Endothelial cell of umbilical vein (primary cell): ENCODE measurements at regions not wholly inside any gene's neighbourhood (a gene's known extent, or its start where the extent isn't known, plus 50 kb on each side); places are given as distances from the start of the nearest gene placed in this dataset.

Experiments
- BruUV-seq: library from RNA; stranded (reverse); fragments of 400-500 nt; replicated peaks from 2 replicates; lab custom pipeline; 2021; lab: Mats Ljungman, UMichigan
- CTCF ChIA-PET: fragments of 300-600, 350-600 bp; sonication (Branson Sonifier 250); formaldehyde crosslinking; loops from one replicate; lab custom pipeline; 2021; ENCODE audit warnings: antibody characterized with exemption, inconsistent platforms; lab: Charles Lee
- POLR2A ChIA-PET: fragments of 300-600, 350-600 bp; sonication (Branson Sonifier 250); formaldehyde crosslinking; loops from one replicate; lab custom pipeline; 2021; ENCODE audit warnings: antibody characterized with exemption, inconsistent platforms; lab: Charles Lee
- DNase-seq: peaks from one replicate; pipeline ENCODE4 v3.0.0-alpha.2; 2011; ENCODE audit warnings: low read depth, low spot score
- FAIRE-seq: peaks from 2 replicates; lab custom pipeline; 2011; peaks lifted over from hg19 to GRCh38; lab: Jason Lieb, UNC
- H2AFZ ChIP-seq: 2 replicates; pipeline ENCODE4 v1.6.0; 2012; ENCODE audit warnings: low read depth, low read length, control low read depth, inconsistent platforms
- H3K27ac ChIP-seq: 2 replicates; pipeline ENCODE4 v1.5.1; 2011; ENCODE audit warnings: low read depth, mild to moderate bottlenecking, control low read depth, low read length, moderate library complexity; ENCODE audit not compliant: insufficient read depth
- H3K27me3 ChIP-seq, 2 experiments: 2 replicates each; pipeline versions ENCODE4 v1.6.0 to v1.6.1; 2011; ENCODE audit warnings: low read length in 2 of 2, mixed read lengths in 1 of 2; ENCODE audit not compliant: control insufficient read depth in 2 of 2, insufficient read depth in 2 of 2
- H3K36me3 ChIP-seq, 2 experiments: 2 replicates in 1 of 2; 3 replicates in 1 of 2; pipeline ENCODE4 v1.5.1; 2011; ENCODE audit warnings: low read length in 2 of 2, mild to moderate bottlenecking in 1 of 2, moderate library complexity in 1 of 2; ENCODE audit not compliant: control insufficient read depth in 2 of 2, insufficient read depth in 2 of 2; ENCODE audit errors: extremely low read depth in 1 of 2
- H3K4me1 ChIP-seq: 3 replicates; pipeline ENCODE4 v1.5.1; 2011; ENCODE audit warnings: mild to moderate bottlenecking, low read length; ENCODE audit not compliant: control insufficient read depth, insufficient read depth; ENCODE audit errors: extremely low read depth
- H3K4me2 ChIP-seq: 2 replicates; pipeline ENCODE4 v1.6.1; 2011; ENCODE audit warnings: low read length, control low read depth, mixed read lengths; ENCODE audit not compliant: insufficient read depth
- H3K4me3 ChIP-seq, 3 experiments: fragments of 200-600 bp in 1 of 3; sonication (generic), shearing (Covaris generic) in 1 of 3; replicated peaks in 1 of 3; 2 replicates each; pipeline ENCODE4 v1.5.1; 2011 to 2016; ENCODE audit warnings: control low read depth in 3 of 3, low read length in 3 of 3, mild to moderate bottlenecking in 2 of 3, inconsistent platforms in 1 of 3, low read depth in 1 of 3, moderate library complexity in 1 of 3; ENCODE audit not compliant: insufficient read depth in 1 of 3
- H3K79me2 ChIP-seq: 2 replicates; pipeline ENCODE4 v1.6.0; 2012; ENCODE audit warnings: low read length, inconsistent platforms; ENCODE audit not compliant: control insufficient read depth, insufficient read depth
- H3K9ac ChIP-seq: replicated peaks from 2 replicates; pipeline ENCODE3; 2011; ENCODE audit warnings: low read length, control low read depth; ENCODE audit not compliant: insufficient read depth; ENCODE audit errors: extremely low read depth
- H3K9me1 ChIP-seq: replicated peaks from 3 replicates; pipeline ENCODE4 v1.6.0; 2011; ENCODE audit warnings: mild to moderate bottlenecking, low read length; ENCODE audit not compliant: control insufficient read depth, insufficient read depth; ENCODE audit errors: extremely low read depth
- H3K9me3 ChIP-seq: replicated peaks from 2 replicates; pipeline ENCODE4 v1.5.1; 2012; ENCODE audit warnings: low read length, inconsistent platforms; ENCODE audit not compliant: control insufficient read depth, insufficient read depth
- H4K20me1 ChIP-seq: replicated peaks from 2 replicates; pipeline ENCODE3; 2011; ENCODE audit warnings: mild to moderate bottlenecking, low read length; ENCODE audit not compliant: control insufficient read depth, insufficient read depth; ENCODE audit errors: extremely low read depth
- CTCF ChIP-seq, 2 donors: IDR thresholded peaks; 1 replicate in 1 of 2; 2 replicates in 1 of 2; pipeline ENCODE4 v1.5.1; 2011; ENCODE audit warnings: low read length in 2 of 2, mild to moderate bottlenecking in 2 of 2, moderate library complexity in 2 of 2, control low read depth in 1 of 2, inconsistent platforms in 1 of 2, low read depth in 1 of 2; ENCODE audit not compliant: insufficient read depth in 1 of 2; ENCODE audit errors: extremely low read depth in 1 of 2
- FOS ChIP-seq: IDR thresholded peaks from 2 replicates; pipeline ENCODE4 v1.6.1; 2011; ENCODE audit warnings: mild to moderate bottlenecking, low read length, moderate library complexity, borderline replicate concordance; ENCODE audit not compliant: insufficient read depth
- GATA2 ChIP-seq: IDR thresholded peaks from 2 replicates; pipeline ENCODE4 v1.7.0; 2011; ENCODE audit warnings: low read depth, mild to moderate bottlenecking, moderate library complexity, mixed read lengths, low read length; ENCODE audit not compliant: insufficient read length, insufficient read depth
- MYC ChIP-seq: IDR thresholded peaks from one replicate; pipeline ENCODE4 v1.6.1; 2011; ENCODE audit warnings: mild to moderate bottlenecking, low read depth, low read length
- POLR2A ChIP-seq: IDR thresholded peaks from 2 replicates; pipeline ENCODE4 v1.6.1; 2012; ENCODE audit warnings: low read depth, mild to moderate bottlenecking, control low read depth, low read length
- POLR2AphosphoS5 ChIP-seq: IDR thresholded peaks from 2 replicates; pipeline ENCODE4 v1.6.1; 2012; ENCODE audit warnings: low read depth, mild to moderate bottlenecking, control low read depth, low read length, moderate library complexity; ENCODE audit not compliant: insufficient read depth
- dilution Hi-C: fragments of 300-500 bp; cut with MboI; formaldehyde crosslinking; loops from one replicate; pipeline ENCODE4 v1.15.0; 2019; ENCODE audit warnings: low sequenced_read_pairs; ENCODE audit not compliant: extremely low pct_ligation_motif_present
- intact Hi-C: fragments of 100-400 bp; cut with micrococcal nuclease; formaldehyde crosslinking; loops from one replicate; pipeline ENCODE4 v1.10.0; 2022

- DNase-seq, result peak; percentile 23
- H2AFZ ChIP-seq, result no peak overlapping the region
- ChIA-PET CTCF (interaction anchor here (0.5 to 2.2 kb wide), 14 partner anchors 8 to 1390 kb away, joined by 3 to 24 read pairs (median 3); no protein-coding TSS in a partner anchor), POLR2A (no interaction called here)
- no TSS peak for BruUV-seq
- no peaks in the 10 kb centered on the region for H3K4me1 ChIP-seq
- TF ChIP-seq CTCF (IDR thresholded peaks at IDR 0.05; ENCODE audit: extremely low read depth in 1 of 2, insufficient read depth in 1 of 2, low read depth in 1 of 2, low read length in 2 of 2), result peak in 1 of 2 donors; percentile 29
- no peak for TF ChIP-seq MYC
- intact Hi-C loops, result loop anchor here (10.0 kb wide), 1 partner anchor 1289 kb away; no protein-coding TSS in a partner anchor
- no peaks in the 10 kb centered on the region for H3K9me1 ChIP-seq
- H3K4me3 ChIP-seq, result no peak overlapping the region
- H3K9me3 ChIP-seq, result no peaks in the 10 kb centered on the region
- H3K27ac ChIP-seq, result no peak overlapping the region
- FAIRE-seq, result no peak
- no peaks in the 10 kb centered on the region for H3K27me3 ChIP-seq
- dilution Hi-C loops, result no loop called here
- H3K36me3 ChIP-seq, result no peaks in the 10 kb centered on the region
- H4K20me1 ChIP-seq, result no peaks in the 10 kb centered on the region
- H3K79me2 ChIP-seq, result no peaks in the 10 kb centered on the region
- no peak overlapping the region for H3K4me2 ChIP-seq
- H3K9ac ChIP-seq, result no peak overlapping the region
Measured at GRCh38 chr18:28995319-28995718, 818.4 kb upstream of the CDH2 start.

- dilution Hi-C loops (no loop called here), intact Hi-C loops (no loop called here)
- ChIA-PET CTCF (interaction anchor here (1.0 to 3.2 kb wide), 3 partner anchors 10 to 516 kb away, joined by 3 to 12 read pairs (median 8); no protein-coding TSS in a partner anchor), POLR2A (no interaction called here)
- no peaks in the 10 kb centered on the region for H3K36me3 ChIP-seq
- TF ChIP-seq POLR2AphosphoS5 (no peak), GATA2 (peak; percentile 21), POLR2A (no peak), FOS (peak; percentile 86)
- H3K4me2 ChIP-seq, result peak overlapping the region; percentile 31
- H4K20me1 ChIP-seq, result no peaks in the 10 kb centered on the region
- H3K9me1 ChIP-seq, result no peaks in the 10 kb centered on the region
- H2AFZ ChIP-seq, result peak overlapping the region; percentile 57
- peaks cover 12% of the 10 kb centered on the region for H3K4me1 ChIP-seq
- peak overlapping the region; percentile 34 for H3K27ac ChIP-seq
- peak overlapping the region; percentile 3 for H3K9ac ChIP-seq
- FAIRE-seq, result peak; percentile 66
- no TSS peak for BruUV-seq
- no peak overlapping the region for H3K4me3 ChIP-seq
- H3K27me3 ChIP-seq, result no peaks in the 10 kb centered on the region
- peak; percentile 50 for DNase-seq
- no peaks in the 10 kb centered on the region for H3K9me3 ChIP-seq
- no peaks in the 10 kb centered on the region for H3K79me2 ChIP-seq
Measured at GRCh38 chr18:28984731-28985130, 807.8 kb upstream of the CDH2 start.
